Activated CD8-positive, alpha-beta memory T cell treated with anti-CD3 and anti-CD28 coated beads, Interleukin-2, amount 50 U/mL, for 1 hour (primary cell): ENCODE measurements at regions not wholly inside any gene's neighbourhood (a gene's known extent, or its start where the extent isn't known, plus 50 kb on each side); places are given as distances from the start of the nearest gene placed in this dataset.

Experiments used
- DNase-seq: peaks from one replicate; pipeline ENCODE4 v3.0.0-alpha.2; 2020; ENCODE audit errors: extremely low read depth

GRCh38 chr21:22573834-22574233 is 1575.6 kb downstream of the NCAM2 start:
- no peak for DNase-seq

- DNase-seq = no peak
Measured at GRCh38 chr21:22575165-22575584, 1577.0 kb downstream of the NCAM2 start.

GRCh38 chr21:22579741-22580140 is 1581.5 kb downstream of the NCAM2 start:
- DNase-seq = no peak

- no peak for DNase-seq
Measured at GRCh38 chr21:22582026-22582425, 1583.8 kb downstream of the NCAM2 start.

- no peak for DNase-seq
Measured at GRCh38 chr21:22584308-22584707, 1586.1 kb downstream of the NCAM2 start.

- no peak for DNase-seq
Measured at GRCh38 chr21:22585558-22585957, 1587.3 kb downstream of the NCAM2 start.

- no peak for DNase-seq
Measured at GRCh38 chr21:22597660-22598255, 1599.5 kb downstream of the NCAM2 start.

GRCh38 chr21:22609802-22610201 is 1611.6 kb downstream of the NCAM2 start:
- no peak for DNase-seq

- no peak for DNase-seq
Measured at GRCh38 chr21:22627911-22628310, 1629.7 kb downstream of the NCAM2 start.

- no peak for DNase-seq
Measured at GRCh38 chr21:22630953-22631465, 1632.8 kb downstream of the NCAM2 start.

GRCh38 chr21:22632176-22632575 is 1634.0 kb downstream of the NCAM2 start:
- DNase-seq = no peak

GRCh38 chr21:22649246-22649645 is 1651.0 kb downstream of the NCAM2 start:
- no peak for DNase-seq

GRCh38 chr21:22650226-22650625 is 1652.0 kb downstream of the NCAM2 start:
- DNase-seq = no peak

GRCh38 chr21:22657781-22658180 is 1659.6 kb downstream of the NCAM2 start:
- no peak for DNase-seq

GRCh38 chr21:22670148-22670547 is 1671.9 kb downstream of the NCAM2 start:
- DNase-seq = no peak

- no peak for DNase-seq
Measured at GRCh38 chr21:22679207-22679606, 1681.0 kb downstream of the NCAM2 start.

GRCh38 chr21:22691658-22692057 is 1693.4 kb downstream of the NCAM2 start:
- DNase-seq = no peak

- no peak for DNase-seq
Measured at GRCh38 chr21:22703521-22703920, 1705.3 kb downstream of the NCAM2 start.

- no peak for DNase-seq
Measured at GRCh38 chr21:22710721-22711120, 1712.5 kb downstream of the NCAM2 start.

GRCh38 chr21:22711636-22712035 is 1713.4 kb downstream of the NCAM2 start:
- no peak for DNase-seq

GRCh38 chr21:22725436-22725835 is 1727.2 kb downstream of the NCAM2 start:
- DNase-seq = no peak

- DNase-seq = no peak
Measured at GRCh38 chr21:22728091-22728490, 1729.9 kb downstream of the NCAM2 start.

GRCh38 chr21:22743085-22743484 is 1744.9 kb downstream of the NCAM2 start:
- DNase-seq = no peak

- no peak for DNase-seq
Measured at GRCh38 chr21:22754746-22755145, 1756.5 kb downstream of the NCAM2 start.
